Mammary epithelial cell (primary cell): ENCODE measurements at regions not wholly inside any gene's neighbourhood (a gene's known extent, or its start where the extent isn't known, plus 50 kb on each side); places are given as distances from the start of the nearest gene placed in this dataset.

Experiments
- EZH2 ChIP-seq: IDR thresholded peaks from 2 replicates; pipeline ENCODE4 v1.6.1; 2012; ENCODE audit warnings: low read length, inconsistent platforms, borderline replicate concordance
- TF ChIP-seq, protein P1 (sequence below), 2 donors: IDR thresholded peaks in 1 of 2; conservative IDR thresholded peaks in 1 of 2; 2 replicates each; pipeline ENCODE4 v1.5.1; 2011 to 2012; ENCODE audit warnings: inconsistent platforms in 2 of 2, low read length in 2 of 2, mild to moderate bottlenecking in 2 of 2, control low read depth in 1 of 2, low read depth in 1 of 2; ENCODE audit not compliant: insufficient read depth in 1 of 2; ENCODE audit errors: extremely low read depth in 1 of 2

DNA sequence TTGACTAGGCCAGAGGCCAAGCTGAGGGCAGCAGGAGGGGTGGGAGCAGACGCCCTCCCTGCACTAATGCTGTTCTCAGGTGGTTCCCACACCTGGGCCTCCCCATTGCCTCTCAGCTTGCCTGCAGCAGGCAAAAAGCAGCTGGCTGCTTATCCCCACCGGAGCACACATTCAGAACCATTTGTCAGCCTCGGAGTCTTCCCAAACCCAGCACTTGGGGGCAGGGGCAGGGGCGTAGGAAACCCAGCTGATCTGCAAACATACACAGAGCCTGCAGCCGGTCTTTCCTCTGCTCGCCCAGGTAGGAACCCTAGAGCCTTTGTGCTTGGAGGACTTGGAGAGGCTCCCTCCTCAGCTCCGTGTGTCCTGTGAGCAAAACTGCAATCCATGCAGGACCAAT is 249.8 kb downstream of the CYP26B1 start:
- TF ChIP-seq, protein P1, sequence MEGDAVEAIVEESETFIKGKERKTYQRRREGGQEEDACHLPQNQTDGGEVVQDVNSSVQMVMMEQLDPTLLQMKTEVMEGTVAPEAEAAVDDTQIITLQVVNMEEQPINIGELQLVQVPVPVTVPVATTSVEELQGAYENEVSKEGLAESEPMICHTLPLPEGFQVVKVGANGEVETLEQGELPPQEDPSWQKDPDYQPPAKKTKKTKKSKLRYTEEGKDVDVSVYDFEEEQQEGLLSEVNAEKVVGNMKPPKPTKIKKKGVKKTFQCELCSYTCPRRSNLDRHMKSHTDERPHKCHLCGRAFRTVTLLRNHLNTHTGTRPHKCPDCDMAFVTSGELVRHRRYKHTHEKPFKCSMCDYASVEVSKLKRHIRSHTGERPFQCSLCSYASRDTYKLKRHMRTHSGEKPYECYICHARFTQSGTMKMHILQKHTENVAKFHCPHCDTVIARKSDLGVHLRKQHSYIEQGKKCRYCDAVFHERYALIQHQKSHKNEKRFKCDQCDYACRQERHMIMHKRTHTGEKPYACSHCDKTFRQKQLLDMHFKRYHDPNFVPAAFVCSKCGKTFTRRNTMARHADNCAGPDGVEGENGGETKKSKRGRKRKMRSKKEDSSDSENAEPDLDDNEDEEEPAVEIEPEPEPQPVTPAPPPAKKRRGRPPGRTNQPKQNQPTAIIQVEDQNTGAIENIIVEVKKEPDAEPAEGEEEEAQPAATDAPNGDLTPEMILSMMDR (conservative IDR thresholded peaks at IDR 0.05 in 1 of 2, IDR thresholded peaks at IDR 0.05 in 1 of 2; ENCODE audit: extremely low read depth in 1 of 2, insufficient read depth in 1 of 2, low read depth in 1 of 2, low read length in 2 of 2), result no peak
- TF ChIP-seq EZH2, result no peak
